ENCODE measurements at regions not wholly inside any gene's neighbourhood (a gene's known extent, or its start where the extent isn't known, plus 50 kb on each side); places are given as distances from the start of the nearest gene placed in this dataset.

- DNase-seq (ENCODE audit: low read depth): no peak
These were observed 76.1 kb downstream of the SCG2 start for GRCh38 chr2:223526106-223526505.

GRCh38 chr2:223528036-223528435, 74.1 kb downstream of the SCG2 start:
- H3K4me3 ChIP-seq (ENCODE audit: low read depth, low read length): no peak overlapping the region
- DNase-seq (ENCODE audit: low read depth): no peak

More at GRCh38 chr2:223526106-223526505, 76.1 kb downstream of the SCG2 start:
- H3K4me3 ChIP-seq (ENCODE audit: low read depth, low read length): no peak overlapping the region
- peak; percentile 18 for TF ChIP-seq CTCF (conservative IDR thresholded peaks at IDR 0.05; ENCODE audit: low read depth, low read length)

GRCh38 chr2:223529696-223530095, 72.5 kb downstream of the SCG2 start:
- H3K4me3 ChIP-seq (ENCODE audit: low read depth, low read length): no peak overlapping the region
- no peak for TF ChIP-seq CTCF (conservative IDR thresholded peaks at IDR 0.05; ENCODE audit: low read depth, low read length)
- no peak for DNase-seq (ENCODE audit: low read depth)

More at GRCh38 chr2:223528036-223528435, 74.1 kb downstream of the SCG2 start:
- no peak for TF ChIP-seq CTCF (conservative IDR thresholded peaks at IDR 0.05; ENCODE audit: low read depth, low read length)

GRCh38 chr2:223530811-223531210, 71.3 kb downstream of the SCG2 start:
- TF ChIP-seq CTCF (conservative IDR thresholded peaks at IDR 0.05; ENCODE audit: low read depth, low read length): no peak
- DNase-seq (ENCODE audit: low read depth): no peak
- H3K4me3 ChIP-seq (ENCODE audit: low read depth, low read length): no peak overlapping the region

- no peak for DNase-seq (ENCODE audit: low read depth)
- no peak overlapping the region for H3K4me3 ChIP-seq (ENCODE audit: low read depth, low read length)
- no peak for TF ChIP-seq CTCF (conservative IDR thresholded peaks at IDR 0.05; ENCODE audit: low read depth, low read length)
These were observed 70.0 kb downstream of the SCG2 start for GRCh38 chr2:223532161-223532560.

- no peak for TF ChIP-seq CTCF (conservative IDR thresholded peaks at IDR 0.05; ENCODE audit: low read depth, low read length)
- DNase-seq (ENCODE audit: low read depth): no peak
- H3K4me3 ChIP-seq (ENCODE audit: low read depth, low read length): no peak overlapping the region
These were observed 69.4 kb downstream of the SCG2 start for GRCh38 chr2:223532712-223533111.

GRCh38 chr2:223536546-223536945, 65.6 kb downstream of the SCG2 start:
- no peak overlapping the region for H3K4me3 ChIP-seq (ENCODE audit: low read depth, low read length)
- DNase-seq (ENCODE audit: low read depth): no peak
- no peak for TF ChIP-seq CTCF (conservative IDR thresholded peaks at IDR 0.05; ENCODE audit: low read depth, low read length)
